H1 (cell line): ENCODE measurements at regions not wholly inside any gene's neighbourhood (a gene's known extent, or its start where the extent isn't known, plus 50 kb on each side); places are given as distances from the start of the nearest gene placed in this dataset.

Source experiments
- CTCF ChIP-seq, 3 experiments: IDR thresholded peaks; 1 replicate in 2 of 3; 2 replicates in 1 of 3; pipeline versions ENCODE4 v1.5.1 to v1.6.1; 2011; ENCODE audit warnings: low read length in 3 of 3, mild to moderate bottlenecking in 3 of 3, inconsistent platforms in 2 of 3, low read depth in 1 of 3, moderate library complexity in 1 of 3; ENCODE audit not compliant: insufficient read depth in 1 of 3; ENCODE audit errors: control extremely low read depth in 1 of 3
- POLR2A ChIP-seq, 2 experiments: IDR thresholded peaks; 1 replicate in 1 of 2; 2 replicates in 1 of 2; pipeline ENCODE4 v1.6.1; 2011; ENCODE audit warnings: low read depth in 2 of 2, low read length in 2 of 2, mild to moderate bottlenecking in 2 of 2; ENCODE audit errors: control extremely low read depth in 1 of 2
- SAP30 ChIP-seq: fragments of 300-600 bp; sonication (generic); IDR thresholded peaks from 2 replicates; pipeline ENCODE4 v1.7.1; 2012; ENCODE audit warnings: low read length, moderate library complexity, mild to moderate bottlenecking, inconsistent platforms; ENCODE audit not compliant: insufficient read depth, insufficient replicate concordance
- YY1 ChIP-seq: IDR thresholded peaks from 2 replicates; pipeline ENCODE4 v1.6.1; 2011; ENCODE audit warnings: low read depth, mild to moderate bottlenecking, low read length
- ZNF274 ChIP-seq: IDR thresholded peaks from 2 replicates; pipeline ENCODE4 v1.7.0; 2012; ENCODE audit warnings: low read length, borderline replicate concordance; ENCODE audit errors: extremely low read depth

- TF ChIP-seq SAP30, result no peak
- TF ChIP-seq ZNF274, result no peak
- TF ChIP-seq CTCF (IDR thresholded peaks at IDR 0.05; ENCODE audit: control extremely low read depth in 1 of 3, insufficient read depth in 1 of 3, low read depth in 1 of 3, low read length in 3 of 3), result no peak
- no peak for TF ChIP-seq POLR2A (IDR thresholded peaks at IDR 0.05; ENCODE audit: control extremely low read depth in 1 of 2, low read depth in 2 of 2, low read length in 2 of 2)
- TF ChIP-seq YY1, result no peak
Measured at GRCh38 chr5:59959330-59959729, 65.8 kb upstream of the PDE4D start.
